Large intestine (tissue), 3 donors: ENCODE measurements at regions not wholly inside any gene's neighbourhood (a gene's known extent, or its start where the extent isn't known, plus 50 kb on each side); places are given as distances from the start of the nearest gene placed in this dataset.

Experiments used
- DNase-seq, 2 donors: peaks; one replicate each; pipeline versions ENCODE4 v3.0.0 to v3.0.0-alpha.2; 2013
- H3K27ac ChIP-seq: one replicate; pipeline ENCODE4 v1.5.1; 2013; ENCODE audit warnings: low read length
- H3K27me3 ChIP-seq: 2 replicates; pipeline ENCODE4 v1.6.1; 2013; ENCODE audit warnings: low read length; ENCODE audit not compliant: control insufficient read depth, insufficient read depth
- H3K36me3 ChIP-seq: 2 replicates; pipeline ENCODE4 v1.6.1; 2013; ENCODE audit warnings: low read length; ENCODE audit not compliant: control insufficient read depth, insufficient read depth
- H3K4me1 ChIP-seq: one replicate; pipeline ENCODE4 v1.6.1; 2013; ENCODE audit warnings: low read length; ENCODE audit not compliant: control insufficient read depth, insufficient read depth
- H3K4me3 ChIP-seq: one replicate; pipeline ENCODE4 v1.5.1; 2013; ENCODE audit warnings: low read length
- H3K9me3 ChIP-seq: one replicate; pipeline ENCODE4 v1.6.1; 2013; ENCODE audit warnings: mild to moderate bottlenecking, low read depth, low read length, moderate library complexity; ENCODE audit not compliant: control insufficient read depth
- WGBS: methylation state at CpG from one replicate; pipeline ENCODE4 v1.1.5; 2013; ENCODE audit warnings: low lambda C conversion rate; ENCODE audit not compliant: insufficient coverage; 5-methylcytosine and 5-hydroxymethylcytosine counted together

DNA sequence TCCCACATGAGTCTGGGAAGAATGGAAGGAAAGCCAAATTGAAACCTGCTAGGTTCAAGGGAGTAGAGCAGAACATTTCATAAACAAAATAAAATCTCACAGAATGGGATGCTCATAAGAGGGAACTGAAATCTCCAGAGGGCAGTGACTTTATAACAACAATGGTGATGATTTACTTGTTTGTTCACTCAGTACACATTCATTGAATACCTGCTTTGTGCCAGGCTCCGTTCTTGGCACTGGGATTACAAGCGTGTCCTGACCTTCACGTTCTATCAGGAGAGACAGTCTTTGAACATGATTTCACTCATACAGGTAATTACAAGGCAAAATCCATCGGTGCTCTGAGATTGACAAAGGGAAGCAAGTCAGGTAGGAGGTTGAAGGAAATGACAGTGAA is 356.3 kb downstream of the HAPSTR1 start:
- H3K27ac ChIP-seq: no peak overlapping the region
- H3K9me3 ChIP-seq: no peaks in the 10 kb centered on the region
- DNase-seq: no peak
- H3K27me3 ChIP-seq: no peaks in the 10 kb centered on the region
- no peaks in the 10 kb centered on the region for H3K36me3 ChIP-seq
- no CpG with 5 or more reads among the region's 4 CpGs for WGBS
- no peak overlapping the region for H3K4me3 ChIP-seq
- H3K4me1 ChIP-seq: no peaks in the 10 kb centered on the region

DNA sequence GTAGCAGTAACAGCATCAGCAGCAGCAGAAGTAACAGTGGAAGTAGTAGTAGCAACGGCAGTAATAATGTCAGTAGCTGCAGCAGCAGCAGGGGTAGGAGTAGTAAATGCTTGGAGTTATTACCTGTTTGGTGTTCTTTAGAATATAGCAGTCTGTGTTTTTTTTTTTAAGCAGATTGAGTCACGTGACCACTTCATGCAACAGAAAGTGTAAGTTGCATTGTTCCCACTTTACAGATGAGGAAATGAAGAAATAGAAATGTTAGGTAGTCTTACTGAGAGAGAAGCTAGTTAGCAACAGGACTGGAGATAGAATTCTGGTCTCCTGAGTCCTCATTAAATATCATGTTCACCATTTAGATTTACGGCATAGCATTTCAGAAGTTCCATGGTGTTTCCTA is 358.2 kb downstream of the HAPSTR1 start:
- H3K27ac ChIP-seq: no peak overlapping the region
- H3K36me3 ChIP-seq: no peaks in the 10 kb centered on the region
- no peaks in the 10 kb centered on the region for H3K4me1 ChIP-seq
- no peak for DNase-seq
- H3K9me3 ChIP-seq: no peaks in the 10 kb centered on the region
- no peak overlapping the region for H3K4me3 ChIP-seq
- no peaks in the 10 kb centered on the region for H3K27me3 ChIP-seq
- 100% methylated on average over 1 of the region's 3 CpGs for WGBS

DNA sequence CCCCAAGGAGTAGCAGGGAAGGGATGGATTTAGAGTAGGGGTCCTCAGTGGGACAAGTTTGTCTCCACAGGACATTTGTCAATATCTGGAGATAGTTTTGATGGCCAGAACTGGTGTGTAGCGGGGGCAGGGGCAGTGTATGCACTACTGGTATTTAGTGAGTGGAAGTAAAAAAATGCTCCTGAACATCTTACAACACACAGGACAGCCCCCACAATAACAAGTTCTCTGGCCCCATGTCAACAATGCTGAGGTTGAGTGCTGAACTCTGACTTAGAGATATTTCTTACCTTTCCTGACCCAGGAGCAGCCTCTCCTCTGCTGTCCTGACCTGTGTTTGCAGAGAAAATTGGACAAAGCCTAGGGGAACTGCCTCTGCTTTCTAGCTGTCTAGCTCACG is 365.8 kb downstream of the HAPSTR1 start:
- no peaks in the 10 kb centered on the region for H3K9me3 ChIP-seq
- H3K4me3 ChIP-seq: no peak overlapping the region
- WGBS: no CpG with 5 or more reads among the region's 2 CpGs
- no peak for DNase-seq
- H3K36me3 ChIP-seq: no peaks in the 10 kb centered on the region
- no peaks in the 10 kb centered on the region for H3K27me3 ChIP-seq
- H3K27ac ChIP-seq: no peak overlapping the region
- no peaks in the 10 kb centered on the region for H3K4me1 ChIP-seq

DNA sequence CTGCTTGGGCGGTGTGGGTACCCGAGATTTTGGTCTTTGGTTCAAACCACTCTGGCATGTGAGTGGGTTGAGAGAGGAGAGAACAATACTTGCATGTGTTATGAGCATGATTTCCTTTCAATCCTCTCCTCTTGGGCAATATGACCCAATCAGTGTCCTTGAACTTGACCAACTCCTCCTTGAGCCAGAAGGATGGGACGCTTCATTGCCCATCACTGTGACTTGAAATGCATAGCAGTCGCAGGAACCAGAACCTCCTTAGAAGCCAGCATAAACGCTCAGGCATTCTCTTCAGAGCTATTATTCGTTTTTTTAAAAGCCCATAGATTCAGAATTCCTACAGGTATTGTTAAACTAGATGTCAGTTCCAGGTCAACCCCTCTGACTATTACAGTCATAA is 367.4 kb downstream of the HAPSTR1 start:
- no peaks in the 10 kb centered on the region for H3K27me3 ChIP-seq

DNA sequence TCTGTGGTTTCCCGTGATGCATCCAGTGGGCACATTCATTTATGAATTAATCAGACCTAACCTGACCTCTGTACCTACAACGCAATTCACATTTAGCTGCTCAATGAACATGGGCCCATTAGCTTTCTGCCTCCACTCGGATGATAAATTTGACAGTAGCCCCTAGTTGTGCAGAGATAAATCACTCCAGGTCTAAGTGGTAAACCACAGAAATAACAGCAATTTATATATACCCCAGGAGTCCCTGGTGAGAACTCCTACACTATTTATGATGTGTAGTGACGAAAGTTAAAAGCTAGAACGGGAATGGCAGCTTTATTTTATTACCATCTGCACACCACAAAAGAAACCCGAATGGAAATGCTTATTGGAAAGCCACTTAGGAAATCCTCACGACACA is 371.5 kb downstream of the HAPSTR1 start:
- no peak overlapping the region for H3K27ac ChIP-seq
- no peak overlapping the region for H3K4me3 ChIP-seq
- no peaks in the 10 kb centered on the region for H3K36me3 ChIP-seq
- no peak for DNase-seq
- 82% methylated on average over 2 of the region's 7 CpGs for WGBS
- no peaks in the 10 kb centered on the region for H3K4me1 ChIP-seq
- no peaks in the 10 kb centered on the region for H3K9me3 ChIP-seq
- no peaks in the 10 kb centered on the region for H3K27me3 ChIP-seq

More for the DNA sequence above, 367.4 kb downstream of the HAPSTR1 start:
- 92% methylated on average over 2 of the region's 6 CpGs for WGBS
- Histone ChIP-seq H3K27ac (no peak overlapping the region), H3K36me3 (no peaks in the 10 kb centered on the region), H3K4me1 (no peaks in the 10 kb centered on the region), H3K4me3 (no peak overlapping the region), H3K9me3 (no peaks in the 10 kb centered on the region)
- DNase-seq: no peak

DNA sequence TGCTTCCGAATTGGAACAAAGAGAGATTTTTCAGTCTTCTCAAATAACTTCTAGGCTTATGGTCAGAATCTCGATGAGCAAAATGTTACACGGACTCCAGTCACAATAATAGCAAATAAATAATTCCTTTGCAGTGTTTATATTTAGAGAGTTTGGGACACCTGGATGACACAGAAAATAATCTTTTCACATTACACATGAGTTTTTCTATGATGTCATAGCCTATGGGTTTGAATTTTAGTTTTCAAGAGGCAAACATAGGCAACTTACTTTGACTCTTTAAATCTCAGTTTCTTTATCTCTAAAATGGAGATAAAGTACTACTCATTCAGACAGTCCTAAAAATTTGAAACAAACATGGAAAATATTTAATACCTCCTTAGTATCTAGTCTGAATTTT is 372.0 kb downstream of the HAPSTR1 start:
- H3K9me3 ChIP-seq: no peaks in the 10 kb centered on the region
- no peaks in the 10 kb centered on the region for H3K27me3 ChIP-seq
- H3K4me1 ChIP-seq: no peaks in the 10 kb centered on the region
- 88% methylated on average over 3 of the region's 3 CpGs for WGBS
- no peak for DNase-seq
- no peak overlapping the region for H3K27ac ChIP-seq
- H3K4me3 ChIP-seq: no peak overlapping the region
- no peaks in the 10 kb centered on the region for H3K36me3 ChIP-seq

DNA sequence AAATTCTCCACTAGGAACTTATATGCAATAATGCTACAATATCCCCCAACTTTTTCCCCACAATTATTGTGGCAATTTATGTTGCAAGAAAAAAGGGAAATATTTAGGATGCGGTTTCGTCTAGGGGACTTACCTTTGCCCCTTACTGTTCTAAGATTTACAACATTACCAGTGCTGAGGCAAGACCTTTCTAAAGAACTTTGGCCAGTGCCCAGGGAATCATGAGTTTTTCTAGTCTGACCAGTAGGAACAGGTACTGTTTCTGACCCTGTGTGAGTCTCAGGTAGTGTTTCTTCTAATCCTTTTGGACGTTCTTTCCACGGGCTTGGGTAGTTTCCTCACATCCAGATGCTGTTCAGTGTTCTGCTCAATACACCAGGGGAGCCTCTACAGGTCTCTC is 373.7 kb downstream of the HAPSTR1 start:
- Histone ChIP-seq H3K27ac (peak overlapping the region; percentile 68), H3K4me1 (no peaks in the 10 kb centered on the region), H3K9me3 (no peaks in the 10 kb centered on the region), H3K4me3 (no peak overlapping the region), H3K27me3 (no peaks in the 10 kb centered on the region), H3K36me3 (no peaks in the 10 kb centered on the region)
- WGBS: no CpG with 5 or more reads among the region's 4 CpGs
- DNase-seq: peak; percentile 23 to 50

DNA sequence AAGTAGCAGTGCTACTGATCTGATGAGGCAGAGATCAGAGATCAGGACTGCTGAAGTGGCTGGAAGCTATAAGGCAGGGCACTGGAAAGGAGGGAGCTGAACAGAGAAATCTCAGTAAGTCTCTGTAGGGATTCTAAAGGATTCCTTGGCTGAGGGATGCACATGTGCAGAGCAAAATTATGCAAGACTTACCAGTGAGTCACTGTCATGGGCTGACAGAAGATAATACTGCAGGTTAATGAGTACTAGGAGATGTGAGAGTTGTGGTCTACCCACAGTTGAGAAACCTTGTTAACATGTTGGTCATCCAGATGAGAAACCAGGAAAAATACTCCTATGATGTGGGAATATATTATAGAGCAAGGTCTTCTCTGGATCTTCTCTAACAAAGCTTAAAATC is 378.1 kb downstream of the HAPSTR1 start:
- no peaks in the 10 kb centered on the region for H3K27me3 ChIP-seq
- H3K27ac ChIP-seq: peak overlapping the region; percentile 23
- no peaks in the 10 kb centered on the region for H3K9me3 ChIP-seq

DNA sequence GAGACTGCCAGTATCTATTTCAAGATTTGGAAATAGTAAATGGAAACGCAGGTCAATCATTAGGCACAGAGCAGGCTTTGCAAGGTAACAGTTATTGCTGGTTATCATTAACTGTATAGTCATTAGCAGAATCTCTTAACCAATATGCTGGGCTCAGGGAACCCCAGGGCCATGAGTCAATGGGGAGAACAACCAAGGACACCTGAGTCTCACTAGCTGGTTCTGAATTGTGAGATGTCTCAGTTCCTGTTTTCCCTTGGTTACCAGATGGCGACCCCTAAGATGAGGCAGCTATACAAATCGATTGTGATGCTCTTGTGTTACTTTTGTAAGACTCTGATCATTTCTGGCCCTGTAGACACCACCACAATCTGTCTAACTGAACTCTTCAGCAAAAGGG is 385.3 kb downstream of the HAPSTR1 start:
- 83% methylated on average over 1 of the region's 3 CpGs for WGBS
- H3K36me3 ChIP-seq: no peaks in the 10 kb centered on the region
- no peaks in the 10 kb centered on the region for H3K4me1 ChIP-seq
- H3K4me3 ChIP-seq: no peak overlapping the region
- no peaks in the 10 kb centered on the region for H3K9me3 ChIP-seq
- H3K27me3 ChIP-seq: no peaks in the 10 kb centered on the region
- H3K27ac ChIP-seq: no peak overlapping the region
- DNase-seq: no peak

More for the DNA sequence above, 378.1 kb downstream of the HAPSTR1 start:
- peak; percentile 38 to 70 for DNase-seq
- H3K36me3 ChIP-seq: no peaks in the 10 kb centered on the region
- no peak overlapping the region for H3K4me3 ChIP-seq
- no peaks in the 10 kb centered on the region for H3K4me1 ChIP-seq

DNA sequence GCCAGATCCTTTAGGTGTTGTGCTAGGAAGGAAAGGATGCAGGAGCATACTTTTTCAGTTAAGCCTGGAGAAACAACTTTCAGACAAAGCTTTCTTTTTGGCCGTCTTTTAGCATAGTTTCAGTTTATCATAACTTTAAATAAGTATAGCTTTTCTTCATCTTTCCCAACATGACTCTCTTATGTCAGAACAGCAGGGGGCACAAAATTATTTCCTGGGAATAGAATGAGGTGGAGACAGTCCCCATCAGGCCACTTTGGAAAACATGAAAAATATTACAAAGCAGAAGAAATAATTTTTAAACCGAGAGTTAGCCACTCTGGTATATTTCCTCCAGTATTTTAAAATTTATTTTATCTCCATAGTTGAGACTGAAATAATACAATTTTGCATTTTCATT is 387.6 kb downstream of the HAPSTR1 start:
- H3K27ac ChIP-seq: no peak overlapping the region
- H3K27me3 ChIP-seq: no peaks in the 10 kb centered on the region
- no peak overlapping the region for H3K4me3 ChIP-seq
- no peaks in the 10 kb centered on the region for H3K9me3 ChIP-seq
- no peak for DNase-seq
- H3K4me1 ChIP-seq: no peaks in the 10 kb centered on the region
- H3K36me3 ChIP-seq: no peaks in the 10 kb centered on the region
- 57% methylated on average over 2 of the region's 2 CpGs for WGBS

DNA sequence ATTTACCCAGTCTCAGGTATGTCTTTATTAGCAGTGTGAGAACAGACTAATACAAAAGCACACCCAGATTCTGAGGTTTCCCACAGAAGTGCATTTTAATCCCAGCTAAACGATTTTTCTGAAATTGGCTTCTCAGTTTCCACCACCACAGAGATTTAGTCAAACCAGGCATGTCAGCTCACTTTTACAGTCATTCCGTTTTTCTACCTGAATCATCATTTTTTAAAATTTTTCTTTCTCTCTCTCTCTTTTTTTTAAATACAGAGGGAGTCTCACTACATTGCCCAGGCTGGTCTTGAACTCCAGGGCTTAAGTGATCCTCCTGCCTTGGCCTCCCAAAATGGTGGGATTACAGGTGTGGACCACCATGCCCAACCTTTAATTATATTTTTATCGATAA is 389.1 kb downstream of the HAPSTR1 start:
- H3K27me3 ChIP-seq: no peaks in the 10 kb centered on the region
- H3K36me3 ChIP-seq: no peaks in the 10 kb centered on the region
- no peak overlapping the region for H3K27ac ChIP-seq
- no peak overlapping the region for H3K4me3 ChIP-seq
- WGBS: 91% methylated on average over 1 of the region's 3 CpGs
- H3K4me1 ChIP-seq: no peaks in the 10 kb centered on the region
- DNase-seq: no peak
- no peaks in the 10 kb centered on the region for H3K9me3 ChIP-seq
